HUES6 (cell line): ENCODE measurements at regions not wholly inside any gene's neighbourhood (a gene's known extent, or its start where the extent isn't known, plus 50 kb on each side); places are given as distances from the start of the nearest gene placed in this dataset.
"Not testable (repeated sequence)": the region's sequence is repeated elsewhere in the genome, so short reads cannot be mapped to it uniquely, and the experiment has no call there.

Experiments
- H3K27ac ChIP-seq: 2 replicates; pipeline ENCODE4 v1.7.0; 2013; ENCODE audit warnings: low read depth, mild to moderate bottlenecking, low read length, inconsistent platforms
- H3K27me3 ChIP-seq: 2 replicates; pipeline ENCODE4 v1.6.1; 2013; ENCODE audit warnings: low read length; ENCODE audit not compliant: control insufficient read depth, insufficient read depth
- H3K36me3 ChIP-seq: 2 replicates; pipeline ENCODE4 v1.6.1; 2013; ENCODE audit warnings: low read length; ENCODE audit not compliant: control insufficient read depth, insufficient read depth
- H3K4me1 ChIP-seq: 2 replicates; pipeline ENCODE4 v1.6.1; 2013; ENCODE audit warnings: low read length; ENCODE audit not compliant: control insufficient read depth, insufficient read depth
- H3K4me3 ChIP-seq: 2 replicates; pipeline ENCODE4 v1.5.1; 2013; ENCODE audit warnings: low read depth, low read length
- H3K9ac ChIP-seq: one replicate; pipeline ENCODE4 v1.6.1; 2013; ENCODE audit warnings: mild to moderate bottlenecking, low read length
- H3K9me3 ChIP-seq: 2 replicates; pipeline ENCODE4 v1.6.1; 2013; ENCODE audit warnings: low read depth, low read length; ENCODE audit not compliant: control insufficient read depth, insufficient read depth

- Histone ChIP-seq H3K4me3 (no peak overlapping the region), H3K36me3 (no peaks in the 10 kb centered on the region), H3K9ac (no peak overlapping the region), H3K9me3 (peaks cover 16% of the 10 kb centered on the region; the same call in 1 of the 2 replicates), H3K4me1 (peaks cover 8% of the 10 kb centered on the region; the same call in 1 of the 2 replicates), H3K27me3 (no peaks in the 10 kb centered on the region), H3K27ac (no peak overlapping the region)
Observed at GRCh38 chr5:72598401-72599064, 91.3 kb upstream of the ZNF366 start.

- Histone ChIP-seq H3K36me3 (no peaks in the 10 kb centered on the region), H3K4me3 (no peak overlapping the region), H3K9me3 (peaks cover 16% of the 10 kb centered on the region; the same call in 1 of the 2 replicates), H3K27me3 (no peaks in the 10 kb centered on the region), H3K9ac (no peak overlapping the region), H3K27ac (peak overlapping the region; percentile 49; the same call in 1 of the 2 replicates), H3K4me1 (peaks cover 8% of the 10 kb centered on the region; the same call in 1 of the 2 replicates)
Observed at GRCh38 chr5:72597456-72597948, 90.3 kb upstream of the ZNF366 start.

GRCh38 chr5:72596956-72597355 lies 89.7 kb upstream of the ZNF366 start:
- H3K9me3 ChIP-seq, result peaks cover 16% of the 10 kb centered on the region; the same call in 1 of the 2 replicates
- no peak overlapping the region for H3K4me3 ChIP-seq
- no peak overlapping the region for H3K9ac ChIP-seq
- H3K36me3 ChIP-seq, result no peaks in the 10 kb centered on the region
- no peaks in the 10 kb centered on the region for H3K27me3 ChIP-seq
- peaks cover 8% of the 10 kb centered on the region; the same call in 1 of the 2 replicates for H3K4me1 ChIP-seq
- no peak overlapping the region; the same call in 1 of the 2 replicates for H3K27ac ChIP-seq

- Histone ChIP-seq H3K4me3 (no peak overlapping the region), H3K9me3 (no peaks in the 10 kb centered on the region), H3K36me3 (no peaks in the 10 kb centered on the region), H3K27me3 (no peaks in the 10 kb centered on the region), H3K4me1 (peaks cover 8% of the 10 kb centered on the region; the same call in 1 of the 2 replicates), H3K27ac (no peak overlapping the region), H3K9ac (no peak overlapping the region)
Observed at GRCh38 chr5:72588640-72589039, 81.4 kb upstream of the ZNF366 start.

GRCh38 chr5:72587661-72588308 lies 80.6 kb upstream of the ZNF366 start:
- Histone ChIP-seq H3K4me3 (no peak overlapping the region), H3K27ac (no peak overlapping the region), H3K9ac (no peak overlapping the region)

GRCh38 chr5:72586788-72587530 lies 79.7 kb upstream of the ZNF366 start:
- H3K36me3 ChIP-seq, result no peaks in the 10 kb centered on the region
- H3K27ac ChIP-seq, result no peak overlapping the region
- no peaks in the 10 kb centered on the region for H3K9me3 ChIP-seq
- no peaks in the 10 kb centered on the region for H3K27me3 ChIP-seq
- peaks cover 8% of the 10 kb centered on the region; the same call in 1 of the 2 replicates for H3K4me1 ChIP-seq
- H3K9ac ChIP-seq, result no peak overlapping the region
- no peak overlapping the region for H3K4me3 ChIP-seq

More at GRCh38 chr5:72587661-72588308, 80.6 kb upstream of the ZNF366 start:
- no peaks in the 10 kb centered on the region for H3K27me3 ChIP-seq
- no peaks in the 10 kb centered on the region for H3K36me3 ChIP-seq
- no peaks in the 10 kb centered on the region for H3K9me3 ChIP-seq
- peaks cover 8% of the 10 kb centered on the region; the same call in 1 of the 2 replicates for H3K4me1 ChIP-seq

GRCh38 chr5:72584466-72584865 lies 77.3 kb upstream of the ZNF366 start:
- Histone ChIP-seq H3K9ac (no peak overlapping the region), H3K27ac (no peak overlapping the region), H3K4me1 (peaks cover 8% of the 10 kb centered on the region; the same call in 1 of the 2 replicates), H3K4me3 (no peak overlapping the region), H3K9me3 (no peaks in the 10 kb centered on the region), H3K36me3 (no peaks in the 10 kb centered on the region), H3K27me3 (no peaks in the 10 kb centered on the region)

- not testable (repeated sequence) for H3K27ac ChIP-seq, H3K4me1 ChIP-seq
Observed at GRCh38 chr5:72579290-72579689, 72.1 kb upstream of the ZNF366 start.

GRCh38 chr5:72572236-72572765 lies 65.1 kb upstream of the ZNF366 start:
- Histone ChIP-seq H3K4me3 (no peak overlapping the region), H3K36me3 (no peaks in the 10 kb centered on the region), H3K4me1 (no peaks in the 10 kb centered on the region), H3K27ac (no peak overlapping the region), H3K9ac (no peak overlapping the region), H3K9me3 (peaks cover 9% of the 10 kb centered on the region), H3K27me3 (no peaks in the 10 kb centered on the region)

More at GRCh38 chr5:72579290-72579689, 72.1 kb upstream of the ZNF366 start:
- H3K36me3 ChIP-seq, H3K9ac ChIP-seq, H3K4me3 ChIP-seq, H3K27me3 ChIP-seq: not testable (repeated sequence)
- H3K9me3 ChIP-seq, result peaks cover 15% of the 10 kb centered on the region

GRCh38 chr5:72569408-72569944 lies 62.3 kb upstream of the ZNF366 start:
- H3K4me3 ChIP-seq, result no peak overlapping the region
- no peaks in the 10 kb centered on the region for H3K27me3 ChIP-seq
- H3K27ac ChIP-seq, result no peak overlapping the region
- no peaks in the 10 kb centered on the region for H3K9me3 ChIP-seq
- H3K4me1 ChIP-seq, result no peaks in the 10 kb centered on the region
- H3K9ac ChIP-seq, result no peak overlapping the region
- no peaks in the 10 kb centered on the region for H3K36me3 ChIP-seq
